ENCODE measurements at regions not wholly inside any gene's neighbourhood (a gene's known extent, or its start where the extent isn't known, plus 50 kb on each side); places are given as distances from the start of the nearest gene placed in this dataset.
"Not testable (repeated sequence)": the region's sequence is repeated elsewhere in the genome, so short reads cannot be mapped to it uniquely, and the experiment has no call there.

- no peak for DNase-seq (ENCODE audit: low read depth in 2 of 2)
Measured at GRCh38 chr7:1341361-1342089, 108.9 kb downstream of the UNCX start.

GRCh38 chr7:1342090-1342640, 109.5 kb downstream of the UNCX start:
- DNase-seq (ENCODE audit: low read depth in 2 of 2): no peak

- no peak for DNase-seq (ENCODE audit: low read depth in 2 of 2)
Measured at GRCh38 chr7:1343551-1343950, 110.9 kb downstream of the UNCX start.

GRCh38 chr7:1344421-1344820, 111.7 kb downstream of the UNCX start:
- DNase-seq (ENCODE audit: low read depth in 2 of 2): no peak

- DNase-seq (ENCODE audit: low read depth in 2 of 2): no peak
Measured at GRCh38 chr7:1344981-1345701, 112.5 kb downstream of the UNCX start.

- no peak for DNase-seq (ENCODE audit: low read depth in 2 of 2)
Measured at GRCh38 chr7:1345796-1346755, 113.2 kb downstream of the MICALL2 start.

GRCh38 chr7:1346851-1347250, 112.4 kb downstream of the MICALL2 start:
- no peak for DNase-seq (ENCODE audit: low read depth in 2 of 2)

GRCh38 chr7:1348096-1348822, 111.0 kb downstream of the MICALL2 start:
- no peak for DNase-seq (ENCODE audit: low read depth in 2 of 2)

GRCh38 chr7:1348823-1349335, 110.4 kb downstream of the MICALL2 start:
- DNase-seq (ENCODE audit: low read depth in 2 of 2): no peak

GRCh38 chr7:1349351-1349761, 109.9 kb downstream of the MICALL2 start:
- DNase-seq (ENCODE audit: low read depth in 2 of 2): no peak

- DNase-seq (ENCODE audit: low read depth in 2 of 2): no peak
Measured at GRCh38 chr7:1351881-1352625, 107.2 kb downstream of the MICALL2 start.

- DNase-seq (ENCODE audit: low read depth in 2 of 2): no peak
Measured at GRCh38 chr7:1352656-1353271, 106.5 kb downstream of the MICALL2 start.

GRCh38 chr7:1354661-1355567, 104.4 kb downstream of the MICALL2 start:
- no peak for DNase-seq (ENCODE audit: low read depth in 2 of 2)

GRCh38 chr7:1355568-1356340, 103.5 kb downstream of the MICALL2 start:
- no peak for DNase-seq (ENCODE audit: low read depth in 2 of 2)

- DNase-seq (ENCODE audit: low read depth in 2 of 2): not testable (repeated sequence)
Measured at GRCh38 chr7:1356853-1357252, 102.4 kb downstream of the MICALL2 start.

GRCh38 chr7:1357260-1357600, 102.0 kb downstream of the MICALL2 start:
- not testable (repeated sequence) for DNase-seq (ENCODE audit: low read depth in 2 of 2)

- DNase-seq (ENCODE audit: low read depth in 2 of 2): peak; percentile 9 to 10
Measured at GRCh38 chr7:1357601-1358271, 101.5 kb downstream of the MICALL2 start.

All from stimulated activated CD4-positive, alpha-beta T cell treated with anti-CD3 and anti-CD28 coated beads, Interleukin-15, amount 100 ng/mL, for 48 hours (primary cell).